Neuronal stem cell (in vitro differentiated cells): ENCODE measurements at regions not wholly inside any gene's neighbourhood (a gene's known extent, or its start where the extent isn't known, plus 50 kb on each side); places are given as distances from the start of the nearest gene placed in this dataset.

ENCODE experiments used
- DNase-seq: peaks from one replicate; pipeline ENCODE4 v3.0.0-alpha.2; 2013; ENCODE audit warnings: low spot score
- H2AFZ ChIP-seq: one replicate; pipeline ENCODE4 v1.6.1; 2013; ENCODE audit warnings: mild to moderate bottlenecking, low read length, inconsistent platforms
- H2AK5ac ChIP-seq: 2 replicates; pipeline ENCODE4 v1.6.1; 2013; ENCODE audit warnings: low read depth, mild to moderate bottlenecking, inconsistent platforms, low read length, moderate library complexity, mixed read lengths
- H2BK120ac ChIP-seq: 2 replicates; pipeline ENCODE4 v1.6.1; 2013; ENCODE audit warnings: low read depth, mild to moderate bottlenecking, inconsistent platforms, low read length, moderate library complexity, mixed read lengths
- H2BK12ac ChIP-seq: one replicate; pipeline ENCODE4 v1.6.1; 2013; ENCODE audit warnings: low read length, inconsistent platforms
- H2BK15ac ChIP-seq: 2 replicates; pipeline ENCODE4 v1.6.1; 2013; ENCODE audit warnings: mild to moderate bottlenecking, low read length, inconsistent platforms, mixed read lengths
- H2BK5ac ChIP-seq: one replicate; pipeline ENCODE4 v1.6.1; 2013; ENCODE audit warnings: inconsistent platforms, mild to moderate bottlenecking, low read length, moderate library complexity
- H3K14ac ChIP-seq: one replicate; pipeline ENCODE4 v1.6.1; 2013; ENCODE audit warnings: low read length, inconsistent platforms
- H3K18ac ChIP-seq: 2 replicates; pipeline ENCODE4 v1.6.1; 2013; ENCODE audit warnings: low read length, inconsistent platforms
- H3K23ac ChIP-seq: 2 replicates; pipeline ENCODE4 v1.6.1; 2013; ENCODE audit warnings: low read depth, mild to moderate bottlenecking, mixed read lengths, low read length, inconsistent platforms; ENCODE audit not compliant: poor library complexity
- H3K27ac ChIP-seq: replicated peaks from 3 replicates; pipeline ENCODE4 v1.5.1; 2013; ENCODE audit warnings: low read length, inconsistent platforms
- H3K27me3 ChIP-seq, 3 experiments: 2 replicates each; pipeline ENCODE4 v1.6.1; 2013; ENCODE audit warnings: low read length in 3 of 3, mild to moderate bottlenecking in 2 of 3, inconsistent platforms in 1 of 3, low read depth in 1 of 3, mixed read lengths in 1 of 3, moderate library complexity in 1 of 3; ENCODE audit not compliant: control insufficient read depth in 3 of 3, insufficient read depth in 3 of 3
- H3K36me3 ChIP-seq, 2 donors: replicated peaks in 1 of 2; 2 replicates each; pipeline ENCODE4 v1.6.1; 2013; ENCODE audit warnings: low read length in 2 of 2; ENCODE audit not compliant: control insufficient read depth in 2 of 2, insufficient read depth in 2 of 2
- H3K4ac ChIP-seq: 2 replicates; pipeline ENCODE4 v1.6.1; 2013; ENCODE audit warnings: inconsistent platforms, mild to moderate bottlenecking, low read length, moderate library complexity
- H3K4me1 ChIP-seq, 2 donors: 1 replicate in 1 of 2; 2 replicates in 1 of 2; pipeline ENCODE4 v1.6.1; 2013; ENCODE audit warnings: low read length in 2 of 2, low read depth in 1 of 2; ENCODE audit not compliant: control insufficient read depth in 2 of 2, insufficient read depth in 1 of 2
- H3K4me2 ChIP-seq: one replicate; pipeline ENCODE4 v1.6.1; 2013; ENCODE audit warnings: mild to moderate bottlenecking, low read length, inconsistent platforms; ENCODE audit not compliant: insufficient read depth, poor library complexity, severe bottlenecking
- H3K4me3 ChIP-seq, 2 donors: 2 replicates each; pipeline ENCODE4 v1.5.1; 2013; ENCODE audit warnings: low read length in 2 of 2, mild to moderate bottlenecking in 2 of 2, inconsistent platforms in 1 of 2, moderate library complexity in 1 of 2
- H3K79me1 ChIP-seq: one replicate; pipeline ENCODE4 v1.6.1; 2013; ENCODE audit warnings: low read depth, mild to moderate bottlenecking, inconsistent platforms, low read length, moderate library complexity
- H3K9ac ChIP-seq: one replicate; pipeline ENCODE4 v1.6.1; 2013; ENCODE audit warnings: mild to moderate bottlenecking, low read depth, low read length, inconsistent platforms; ENCODE audit not compliant: poor library complexity
- H3K9me3 ChIP-seq, 2 donors: replicated peaks in 1 of 2; 2 replicates each; pipeline versions ENCODE3 to v1.6.1; 2013; ENCODE audit warnings: low read length in 2 of 2, mild to moderate bottlenecking in 2 of 2, inconsistent platforms in 1 of 2, low read depth in 1 of 2, mixed read lengths in 1 of 2, moderate library complexity in 1 of 2; ENCODE audit not compliant: control insufficient read depth in 2 of 2, insufficient read depth in 1 of 2
- H4K8ac ChIP-seq: one replicate; pipeline ENCODE4 v1.6.1; 2013; ENCODE audit warnings: low read depth, mild to moderate bottlenecking, inconsistent platforms, low read length, moderate library complexity
- H4K91ac ChIP-seq: one replicate; pipeline ENCODE4 v1.6.1; 2013; ENCODE audit warnings: low read length, low read depth, mild to moderate bottlenecking, inconsistent platforms; ENCODE audit not compliant: poor library complexity
- WGBS, 2 donors: extraction: QIAGEN DNeasy Blood & Tissue Kit; methylation state at CpG; one replicate each; pipeline ENCODE4 v1.1.7; 2013; ENCODE audit warnings: missing lambda C conversion rate in 2 of 2, mixed read lengths in 1 of 2; ENCODE audit not compliant: insufficient read length in 2 of 2, insufficient replicate concordance in 1 of 2; ENCODE audit errors: extremely low coverage in 2 of 2; 5-methylcytosine and 5-hydroxymethylcytosine counted together

DNA sequence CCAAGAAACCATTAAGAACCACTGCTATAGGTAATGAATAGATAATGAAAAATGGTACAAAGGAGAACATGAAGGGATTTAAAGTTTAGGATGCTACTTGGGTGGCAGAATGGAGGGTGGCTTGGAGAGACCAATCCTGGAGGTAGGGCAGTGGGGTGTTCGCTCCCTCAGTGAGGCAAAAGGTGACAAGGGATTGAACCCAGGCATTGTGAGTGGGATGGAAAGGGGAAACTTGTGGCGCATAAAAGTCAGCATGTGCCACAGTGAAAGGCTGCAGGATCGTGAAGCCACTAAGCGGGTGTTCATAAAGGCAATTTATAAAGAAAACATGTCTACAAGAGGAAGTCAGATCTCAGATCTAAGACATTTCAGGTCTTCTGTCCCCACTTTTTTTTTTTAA, 76.7 kb upstream of the SLC38A2 start:
- WGBS, 2 donors, result no CpG with 5 or more reads among the region's 4 CpGs
- H3K4me2 ChIP-seq, result no peak overlapping the region
- no peak overlapping the region for H3K18ac ChIP-seq
- no peak overlapping the region for H4K91ac ChIP-seq
- no peak for DNase-seq
- no peaks in the 10 kb centered on the region for H3K79me1 ChIP-seq
- H2AK5ac ChIP-seq, result no peak overlapping the region
- no peak overlapping the region for H2BK5ac ChIP-seq
- H3K4me3 ChIP-seq, result no peak overlapping the region
- no peak overlapping the region for H3K14ac ChIP-seq
- no peak overlapping the region for H2AFZ ChIP-seq
- no peak overlapping the region for H2BK12ac ChIP-seq
- H3K4me1 ChIP-seq, result peaks cover 4 to 5% of the 10 kb centered on the region in 2 donors
- H2BK15ac ChIP-seq, result no peak overlapping the region
- no peak overlapping the region for H3K23ac ChIP-seq
- H3K27me3 ChIP-seq, result no peaks in the 10 kb centered on the region
- H2BK120ac ChIP-seq, result no peak overlapping the region
- H3K36me3 ChIP-seq, result no peaks in the 10 kb centered on the region
- no peaks in the 10 kb centered on the region for H3K9me3 ChIP-seq
- no peak overlapping the region for H4K8ac ChIP-seq
- H3K27ac ChIP-seq, result no peak overlapping the region
- no peak overlapping the region for H3K9ac ChIP-seq
- no peak overlapping the region for H3K4ac ChIP-seq

DNA sequence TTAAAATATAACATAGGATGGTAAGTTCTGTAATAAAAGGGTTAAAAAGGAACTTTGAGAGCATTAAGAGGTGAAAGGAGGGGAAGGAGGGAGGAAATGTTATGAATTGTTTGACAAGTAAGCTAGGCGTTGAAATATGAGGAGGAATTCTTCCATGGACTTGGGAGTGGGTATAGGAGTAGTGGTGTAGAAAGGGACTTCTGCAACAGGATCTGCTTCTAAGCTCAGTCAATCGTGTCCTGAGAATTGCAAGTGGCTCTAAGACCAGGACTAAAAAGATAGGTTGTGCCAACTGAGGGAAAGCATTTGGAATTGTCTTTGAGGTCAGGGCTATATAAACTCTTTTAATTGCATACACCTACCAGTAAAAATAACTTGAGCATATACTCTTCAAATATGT, 74.1 kb upstream of the SLC38A2 start:
- H3K4me3 ChIP-seq, result no peak overlapping the region
- H3K4me1 ChIP-seq, result peaks cover 4 to 5% of the 10 kb centered on the region in 2 donors
- H3K9me3 ChIP-seq, result no peaks in the 10 kb centered on the region
- H2AK5ac ChIP-seq, result no peak overlapping the region
- no peak for DNase-seq
- no peaks in the 10 kb centered on the region for H3K79me1 ChIP-seq
- H3K9ac ChIP-seq, result no peak overlapping the region
- no peak overlapping the region for H4K91ac ChIP-seq
- H2BK15ac ChIP-seq, result no peak overlapping the region
- no peak overlapping the region for H2BK12ac ChIP-seq
- no peak overlapping the region for H2AFZ ChIP-seq
- H3K27ac ChIP-seq, result no peak overlapping the region
- no peaks in the 10 kb centered on the region for H3K36me3 ChIP-seq
- no peak overlapping the region for H2BK5ac ChIP-seq
- no CpG with 5 or more reads among the region's 2 CpGs for WGBS, 2 donors
- no peak overlapping the region for H3K23ac ChIP-seq
- H3K4ac ChIP-seq, result no peak overlapping the region
- no peaks in the 10 kb centered on the region for H3K27me3 ChIP-seq
- no peak overlapping the region for H2BK120ac ChIP-seq
- no peak overlapping the region for H3K14ac ChIP-seq
- no peak overlapping the region for H3K4me2 ChIP-seq
- no peak overlapping the region for H3K18ac ChIP-seq
- no peak overlapping the region for H4K8ac ChIP-seq

DNA sequence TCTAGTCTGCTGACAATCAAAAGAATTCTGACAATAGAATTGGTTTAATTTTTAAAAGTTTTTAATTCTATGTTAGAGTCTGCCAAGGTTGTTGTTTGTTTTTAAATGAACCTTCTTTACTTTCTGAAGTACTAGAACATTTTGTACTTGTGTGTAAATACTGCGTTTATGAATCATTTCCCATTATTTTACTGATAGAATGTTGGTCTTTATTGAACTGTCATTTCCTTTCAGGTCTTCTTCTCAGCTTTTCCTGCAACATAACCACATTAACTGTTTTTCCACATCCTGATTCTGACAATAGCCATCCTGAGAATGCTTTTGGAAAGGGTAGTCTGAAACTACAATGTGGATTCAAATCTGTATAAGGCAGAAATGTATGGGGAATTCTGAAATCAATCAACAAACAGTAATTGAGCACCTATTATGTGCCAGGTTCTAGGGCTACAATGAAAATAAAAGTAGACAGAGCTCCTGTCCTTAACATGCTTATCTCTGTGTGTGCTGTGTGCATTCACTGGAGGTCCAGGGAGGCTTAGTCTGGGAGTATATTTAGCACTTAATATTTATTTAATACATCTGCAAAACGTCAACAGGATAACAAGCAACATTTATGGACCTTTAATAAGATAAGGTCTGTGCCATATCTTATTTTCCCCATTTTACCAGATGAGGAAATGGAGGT, 73.1 kb upstream of the SLC38A2 start:
- Histone ChIP-seq H2AK5ac (no peak overlapping the region), H3K79me1 (no peaks in the 10 kb centered on the region), H3K27me3 (no peaks in the 10 kb centered on the region), H3K4me3 (no peak overlapping the region), H4K8ac (no peak overlapping the region), H3K14ac (no peak overlapping the region), H3K4me2 (no peak overlapping the region), H2BK120ac (no peak overlapping the region), H2BK12ac (no peak overlapping the region), H3K18ac (no peak overlapping the region), H2BK5ac (no peak overlapping the region), H4K91ac (no peak overlapping the region), H3K9me3 (no peaks in the 10 kb centered on the region), H3K23ac (no peak overlapping the region), H2BK15ac (no peak overlapping the region), H3K4ac (no peak overlapping the region), H2AFZ (no peak overlapping the region), H3K27ac (no peak overlapping the region), H3K9ac (no peak overlapping the region), H3K4me1 (peaks cover 4 to 5% of the 10 kb centered on the region in 2 donors), H3K36me3 (no peaks in the 10 kb centered on the region)
- DNase-seq, result no peak
- no CpG with 5 or more reads among the region's 2 CpGs for WGBS, 2 donors

DNA sequence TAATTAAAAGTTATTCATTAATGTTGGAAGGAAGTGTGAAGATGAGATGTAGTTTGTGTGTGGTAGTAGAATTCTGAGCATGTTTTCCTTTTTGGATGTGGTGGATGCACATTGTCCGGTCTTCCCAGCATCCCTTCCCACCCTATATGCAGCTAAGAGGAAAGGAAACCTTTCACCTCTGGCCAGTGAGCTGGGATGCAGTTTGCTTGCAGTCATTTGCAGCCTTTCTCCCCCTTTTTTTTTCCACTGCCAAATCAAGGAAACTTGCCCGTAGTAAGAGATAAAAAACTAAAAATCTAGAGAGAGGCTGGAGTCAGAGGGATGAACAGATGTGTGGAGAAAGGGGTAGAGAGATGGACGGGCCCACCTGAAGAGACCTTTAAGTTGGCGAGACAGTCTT, 72.5 kb upstream of the SLC38A2 start:
- no peak overlapping the region for H2BK15ac ChIP-seq
- no peak overlapping the region for H2AFZ ChIP-seq
- no peaks in the 10 kb centered on the region for H3K79me1 ChIP-seq
- no peak overlapping the region for H2BK12ac ChIP-seq
- no peak overlapping the region for H3K4me2 ChIP-seq
- no peak overlapping the region for H3K27ac ChIP-seq
- H3K9ac ChIP-seq, result no peak overlapping the region
- H2AK5ac ChIP-seq, result no peak overlapping the region
- H3K4me1 ChIP-seq, result peaks cover 2 to 4% of the 10 kb centered on the region in 2 donors
- no peaks in the 10 kb centered on the region for H3K36me3 ChIP-seq
- WGBS, 2 donors, result no CpG with 5 or more reads among the region's 4 CpGs
- H3K18ac ChIP-seq, result no peak overlapping the region
- H3K4me3 ChIP-seq, result no peak overlapping the region
- H3K23ac ChIP-seq, result no peak overlapping the region
- no peak overlapping the region for H3K14ac ChIP-seq
- DNase-seq, result no peak
- H3K4ac ChIP-seq, result no peak overlapping the region
- H3K9me3 ChIP-seq, result no peaks in the 10 kb centered on the region
- H2BK5ac ChIP-seq, result no peak overlapping the region
- H2BK120ac ChIP-seq, result no peak overlapping the region
- H4K91ac ChIP-seq, result no peak overlapping the region
- no peak overlapping the region for H4K8ac ChIP-seq
- no peaks in the 10 kb centered on the region for H3K27me3 ChIP-seq
